GM23338 (cell line): ENCODE measurements at regions not wholly inside any gene's neighbourhood (a gene's known extent, or its start where the extent isn't known, plus 50 kb on each side); places are given as distances from the start of the nearest gene placed in this dataset.

Experiments
- ATAC-seq: fragments of 200-7000 bp; cut with Tn5 transposase; 3 replicates; pipeline ENCODE4 v1.9.1; 2020
- DNase-seq: peaks from one replicate; pipeline ENCODE4 v3.0.0-alpha.2; 2015; ENCODE audit warnings: low spot score
- H2AFZ ChIP-seq: fragments of 200-600 bp; sonication (generic); 2 replicates; pipeline ENCODE4 v1.8.0; 2016; ENCODE audit warnings: antibody characterized with exemption, mild to moderate bottlenecking, moderate library complexity
- H3F3A ChIP-seq: fragments of 200-600 bp; sonication (generic); replicated peaks from 2 replicates; pipeline ENCODE4 v1.8.0; 2017; ENCODE audit warnings: antibody characterized with exemption, mixed run types, low read depth
- H3K27ac ChIP-seq: fragments of 200-600 bp; sonication (generic); 2 replicates; pipeline ENCODE4 v1.6.1; 2016; ENCODE audit warnings: low read depth
- H3K27me3 ChIP-seq: fragments of 200-600 bp; sonication (generic); 2 replicates; pipeline ENCODE4 v1.8.0; 2016; ENCODE audit warnings: mild to moderate bottlenecking, mixed run types, moderate library complexity; ENCODE audit not compliant: insufficient read depth
- H3K36me3 ChIP-seq: fragments of 200-600 bp; sonication (generic); 2 replicates; pipeline ENCODE4 v1.8.0; 2016; ENCODE audit warnings: mild to moderate bottlenecking; ENCODE audit not compliant: insufficient read depth
- H3K4me1 ChIP-seq: fragments of 200-600 bp; sonication (generic); 2 replicates; pipeline ENCODE4 v1.8.0; 2016; ENCODE audit warnings: mild to moderate bottlenecking, moderate library complexity; ENCODE audit not compliant: insufficient read depth
- H3K4me2 ChIP-seq: fragments of 200-600 bp; sonication (generic); 2 replicates; pipeline ENCODE4 v1.7.1; 2017; ENCODE audit warnings: mixed run types
- H3K4me3 ChIP-seq: fragments of 200-600 bp; sonication (generic); 2 replicates; pipeline ENCODE4 v1.6.1; 2016; ENCODE audit warnings: mixed run types
- H3K79me2 ChIP-seq: fragments of 200-600 bp; sonication (generic); replicated peaks from 2 replicates; pipeline ENCODE4 v1.8.0; 2017; ENCODE audit warnings: mild to moderate bottlenecking; ENCODE audit not compliant: insufficient read depth
- H3K9me2 ChIP-seq: fragments of 200-600 bp; sonication (generic); 2 replicates; pipeline ENCODE4 v1.8.0; 2017; ENCODE audit not compliant: insufficient read depth
- H4K20me1 ChIP-seq: fragments of 200-600 bp; sonication (generic); replicated peaks from 2 replicates; pipeline ENCODE4 v1.8.0; 2017; ENCODE audit warnings: mild to moderate bottlenecking; ENCODE audit not compliant: insufficient read depth
- H3K27ac Mint-ChIP-seq: 2 replicates; pipeline ENCODE4 v1.8.0; 2020; ENCODE audit warnings: inconsistent platforms, mild to moderate bottlenecking, moderate library complexity, mixed read lengths
- H3K27me3 Mint-ChIP-seq: 3 replicates; pipeline ENCODE4 v1.8.0; 2022; ENCODE audit warnings: low read depth, mild to moderate bottlenecking, moderate library complexity, mixed read lengths, inconsistent platforms; ENCODE audit not compliant: insufficient read depth, poor library complexity
- H3K36me3 Mint-ChIP-seq: 3 replicates; pipeline ENCODE4 v1.8.0; 2021; ENCODE audit warnings: low read depth, mild to moderate bottlenecking, inconsistent platforms, moderate library complexity, mixed read lengths
- H3K4me1 Mint-ChIP-seq: 3 replicates; pipeline ENCODE4 v1.8.0; 2020; ENCODE audit warnings: mild to moderate bottlenecking, inconsistent platforms, mixed read lengths
- H3K4me3 Mint-ChIP-seq: 3 replicates; pipeline ENCODE4 v1.8.0; 2021; ENCODE audit warnings: moderate library complexity, mild to moderate bottlenecking, inconsistent platforms, mixed read lengths
- H3K9me3 Mint-ChIP-seq: 3 replicates; pipeline ENCODE4 v1.8.0; 2020; ENCODE audit warnings: moderate library complexity, mild to moderate bottlenecking, inconsistent platforms, mixed read lengths
- CREB1 ChIP-seq: fragments of 250-450 bp; sonication (Bioruptor Pico); IDR thresholded peaks from 2 replicates; pipeline ENCODE4 v1.5.0; 2020; ENCODE audit warnings: low read depth, mild to moderate bottlenecking, moderate library complexity
- EZH2 ChIP-seq: fragments of 200-600 bp; sonication (generic); IDR thresholded peaks from one replicate; pipeline ENCODE4 v1.8.0; 2017; ENCODE audit warnings: antibody characterized with exemption, mild to moderate bottlenecking, low read depth; ENCODE audit not compliant: unreplicated experiment
- EZH2phosphoT487 ChIP-seq: fragments of 200-600 bp; sonication (generic); IDR thresholded peaks from one replicate; pipeline ENCODE4 v1.8.1; 2018; ENCODE audit warnings: antibody characterized with exemption; ENCODE audit not compliant: unreplicated experiment
- JUNB ChIP-seq: IDR thresholded peaks from one replicate; pipeline ENCODE4 v1.6.1; 2016; ENCODE audit warnings: antibody characterized with exemption; ENCODE audit not compliant: unreplicated experiment
- NANOG ChIP-seq: IDR thresholded peaks from 2 replicates; pipeline ENCODE4 v1.6.1; 2016; ENCODE audit warnings: antibody characterized with exemption, borderline replicate concordance
- POLR2AphosphoS5 ChIP-seq: IDR thresholded peaks from 2 replicates; pipeline ENCODE4 v1.6.1; 2016; ENCODE audit warnings: antibody characterized with exemption, low read depth
- STAT1 ChIP-seq: IDR thresholded peaks from one replicate; pipeline ENCODE4 v1.6.1; 2016; ENCODE audit warnings: antibody characterized with exemption; ENCODE audit not compliant: unreplicated experiment
- ZNF114 ChIP-seq: fragments of 250-450 bp; sonication (Bioruptor Pico); IDR thresholded peaks from 2 replicates; pipeline ENCODE4 v1.5.0; 2020; ENCODE audit warnings: mild to moderate bottlenecking, moderate library complexity
- ZNF331 ChIP-seq: fragments of 250-450 bp; sonication (Bioruptor Pico); IDR thresholded peaks from 2 replicates; pipeline ENCODE4 v1.5.0; 2020; ENCODE audit warnings: low read depth, mild to moderate bottlenecking, moderate library complexity
- TF ChIP-seq, protein P1 (sequence below): fragments of 250-450 bp; sonication (Bioruptor Pico); IDR thresholded peaks from 2 replicates; pipeline ENCODE4 v1.5.0; 2020; ENCODE audit warnings: mild to moderate bottlenecking, moderate library complexity
- TF ChIP-seq, protein P2 (sequence below): IDR thresholded peaks from 2 replicates; pipeline ENCODE4 v1.6.1; 2016; ENCODE audit warnings: antibody characterized with exemption
- TF ChIP-seq, protein P3 (sequence below), 2 experiments: fragments of 200-600 bp in 1 of 2; sonication (generic) in 1 of 2; conservative IDR thresholded peaks; 2 replicates each; pipeline versions ENCODE4 v1.5.1 to v1.6.1; 2016 to 2017; ENCODE audit warnings: antibody characterized with exemption in 2 of 2, low read depth in 2 of 2, mild to moderate bottlenecking in 2 of 2, moderate library complexity in 1 of 2
- TF ChIP-seq, protein P4 (sequence below): IDR thresholded peaks from one replicate; pipeline ENCODE4 v1.6.1; 2018; ENCODE audit warnings: antibody characterized with exemption; ENCODE audit not compliant: unreplicated experiment

DNA sequence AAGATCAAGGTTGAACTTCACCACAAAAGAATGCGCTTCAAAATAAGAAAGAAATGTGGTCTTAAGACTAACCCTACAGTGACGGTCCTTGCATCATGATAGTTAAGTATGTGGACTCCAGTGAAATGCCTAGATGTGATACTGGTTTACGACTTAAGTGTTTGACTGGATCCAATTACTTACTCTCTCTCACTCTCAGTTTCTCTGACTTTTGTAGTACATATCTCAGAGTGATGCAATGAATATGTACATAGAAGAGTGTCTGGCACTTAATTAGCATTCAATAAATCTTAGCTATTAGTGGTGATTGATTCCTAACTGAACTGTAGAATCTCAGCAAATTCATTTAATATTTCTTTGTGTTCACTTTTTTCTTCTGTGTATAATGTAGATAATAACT lies 411.7 kb upstream of the ITGA1 start:
- H3K27me3 Mint-ChIP-seq = no peaks in the 10 kb centered on the region
- no peaks in the 10 kb centered on the region; the same call in 1 of the 2 replicates for H3K9me2 ChIP-seq
- H3K4me2 ChIP-seq = no peak overlapping the region
- no peak overlapping the region for H2AFZ ChIP-seq
- H4K20me1 ChIP-seq = no peaks in the 10 kb centered on the region
- DNase-seq = no peak
- H3K27ac Mint-ChIP-seq = no peak overlapping the region
- H3K9me3 Mint-ChIP-seq = no peaks in the 10 kb centered on the region
- TF ChIP-seq, protein P1, sequence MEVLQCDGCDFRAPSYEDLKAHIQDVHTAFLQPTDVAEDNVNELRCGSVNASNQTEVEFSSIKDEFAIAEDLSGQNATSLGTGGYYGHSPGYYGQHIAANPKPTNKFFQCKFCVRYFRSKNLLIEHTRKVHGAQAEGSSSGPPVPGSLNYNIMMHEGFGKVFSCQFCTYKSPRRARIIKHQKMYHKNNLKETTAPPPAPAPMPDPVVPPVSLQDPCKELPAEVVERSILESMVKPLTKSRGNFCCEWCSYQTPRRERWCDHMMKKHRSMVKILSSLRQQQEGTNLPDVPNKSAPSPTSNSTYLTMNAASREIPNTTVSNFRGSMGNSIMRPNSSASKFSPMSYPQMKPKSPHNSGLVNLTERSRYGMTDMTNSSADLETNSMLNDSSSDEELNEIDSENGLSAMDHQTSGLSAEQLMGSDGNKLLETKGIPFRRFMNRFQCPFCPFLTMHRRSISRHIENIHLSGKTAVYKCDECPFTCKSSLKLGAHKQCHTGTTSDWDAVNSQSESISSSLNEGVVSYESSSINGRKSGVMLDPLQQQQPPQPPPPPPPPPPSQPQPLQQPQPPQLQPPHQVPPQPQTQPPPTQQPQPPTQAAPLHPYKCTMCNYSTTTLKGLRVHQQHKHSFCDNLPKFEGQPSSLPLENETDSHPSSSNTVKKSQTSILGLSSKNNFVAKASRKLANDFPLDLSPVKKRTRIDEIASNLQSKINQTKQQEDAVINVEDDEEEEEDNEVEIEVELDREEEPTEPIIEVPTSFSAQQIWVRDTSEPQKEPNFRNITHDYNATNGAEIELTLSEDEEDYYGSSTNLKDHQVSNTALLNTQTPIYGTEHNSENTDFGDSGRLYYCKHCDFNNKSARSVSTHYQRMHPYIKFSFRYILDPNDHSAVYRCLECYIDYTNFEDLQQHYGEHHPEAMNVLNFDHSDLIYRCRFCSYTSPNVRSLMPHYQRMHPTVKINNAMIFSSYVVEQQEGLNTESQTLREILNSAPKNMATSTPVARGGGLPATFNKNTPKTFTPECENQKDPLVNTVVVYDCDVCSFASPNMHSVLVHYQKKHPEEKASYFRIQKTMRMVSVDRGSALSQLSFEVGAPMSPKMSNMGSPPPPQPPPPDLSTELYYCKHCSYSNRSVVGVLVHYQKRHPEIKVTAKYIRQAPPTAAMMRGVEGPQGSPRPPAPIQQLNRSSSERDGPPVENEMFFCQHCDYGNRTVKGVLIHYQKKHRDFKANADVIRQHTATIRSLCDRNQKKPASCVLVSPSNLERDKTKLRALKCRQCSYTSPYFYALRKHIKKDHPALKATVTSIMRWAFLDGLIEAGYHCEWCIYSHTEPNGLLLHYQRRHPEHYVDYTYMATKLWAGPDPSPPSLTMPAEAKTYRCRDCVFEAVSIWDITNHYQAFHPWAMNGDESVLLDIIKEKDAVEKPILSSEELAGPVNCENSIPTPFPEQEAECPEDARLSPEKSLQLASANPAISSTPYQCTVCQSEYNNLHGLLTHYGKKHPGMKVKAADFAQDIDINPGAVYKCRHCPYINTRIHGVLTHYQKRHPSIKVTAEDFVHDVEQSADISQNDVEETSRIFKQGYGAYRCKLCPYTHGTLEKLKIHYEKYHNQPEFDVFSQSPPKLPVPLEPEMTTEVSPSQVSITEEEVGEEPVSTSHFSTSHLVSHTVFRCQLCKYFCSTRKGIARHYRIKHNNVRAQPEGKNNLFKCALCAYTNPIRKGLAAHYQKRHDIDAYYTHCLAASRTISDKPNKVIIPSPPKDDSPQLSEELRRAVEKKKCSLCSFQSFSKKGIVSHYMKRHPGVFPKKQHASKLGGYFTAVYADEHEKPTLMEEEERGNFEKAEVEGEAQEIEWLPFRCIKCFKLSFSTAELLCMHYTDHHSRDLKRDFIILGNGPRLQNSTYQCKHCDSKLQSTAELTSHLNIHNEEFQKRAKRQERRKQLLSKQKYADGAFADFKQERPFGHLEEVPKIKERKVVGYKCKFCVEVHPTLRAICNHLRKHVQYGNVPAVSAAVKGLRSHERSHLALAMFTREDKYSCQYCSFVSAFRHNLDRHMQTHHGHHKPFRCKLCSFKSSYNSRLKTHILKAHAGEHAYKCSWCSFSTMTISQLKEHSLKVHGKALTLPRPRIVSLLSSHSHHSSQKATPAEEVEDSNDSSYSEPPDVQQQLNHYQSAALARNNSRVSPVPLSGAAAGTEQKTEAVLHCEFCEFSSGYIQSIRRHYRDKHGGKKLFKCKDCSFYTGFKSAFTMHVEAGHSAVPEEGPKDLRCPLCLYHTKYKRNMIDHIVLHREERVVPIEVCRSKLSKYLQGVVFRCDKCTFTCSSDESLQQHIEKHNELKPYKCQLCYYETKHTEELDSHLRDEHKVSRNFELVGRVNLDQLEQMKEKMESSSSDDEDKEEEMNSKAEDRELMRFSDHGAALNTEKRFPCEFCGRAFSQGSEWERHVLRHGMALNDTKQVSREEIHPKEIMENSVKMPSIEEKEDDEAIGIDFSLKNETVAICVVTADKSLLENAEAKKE (CRISPR knock-in tag) = no peak
- no peak for TF ChIP-seq ZNF331
- no peak for TF ChIP-seq CREB1 (CRISPR knock-in tag)
- no peak for TF ChIP-seq NANOG
- TF ChIP-seq, protein P2, sequence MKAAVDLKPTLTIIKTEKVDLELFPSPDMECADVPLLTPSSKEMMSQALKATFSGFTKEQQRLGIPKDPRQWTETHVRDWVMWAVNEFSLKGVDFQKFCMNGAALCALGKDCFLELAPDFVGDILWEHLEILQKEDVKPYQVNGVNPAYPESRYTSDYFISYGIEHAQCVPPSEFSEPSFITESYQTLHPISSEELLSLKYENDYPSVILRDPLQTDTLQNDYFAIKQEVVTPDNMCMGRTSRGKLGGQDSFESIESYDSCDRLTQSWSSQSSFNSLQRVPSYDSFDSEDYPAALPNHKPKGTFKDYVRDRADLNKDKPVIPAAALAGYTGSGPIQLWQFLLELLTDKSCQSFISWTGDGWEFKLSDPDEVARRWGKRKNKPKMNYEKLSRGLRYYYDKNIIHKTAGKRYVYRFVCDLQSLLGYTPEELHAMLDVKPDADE = no peak
- no peak for TF ChIP-seq STAT1
- TF ChIP-seq, protein P3, sequence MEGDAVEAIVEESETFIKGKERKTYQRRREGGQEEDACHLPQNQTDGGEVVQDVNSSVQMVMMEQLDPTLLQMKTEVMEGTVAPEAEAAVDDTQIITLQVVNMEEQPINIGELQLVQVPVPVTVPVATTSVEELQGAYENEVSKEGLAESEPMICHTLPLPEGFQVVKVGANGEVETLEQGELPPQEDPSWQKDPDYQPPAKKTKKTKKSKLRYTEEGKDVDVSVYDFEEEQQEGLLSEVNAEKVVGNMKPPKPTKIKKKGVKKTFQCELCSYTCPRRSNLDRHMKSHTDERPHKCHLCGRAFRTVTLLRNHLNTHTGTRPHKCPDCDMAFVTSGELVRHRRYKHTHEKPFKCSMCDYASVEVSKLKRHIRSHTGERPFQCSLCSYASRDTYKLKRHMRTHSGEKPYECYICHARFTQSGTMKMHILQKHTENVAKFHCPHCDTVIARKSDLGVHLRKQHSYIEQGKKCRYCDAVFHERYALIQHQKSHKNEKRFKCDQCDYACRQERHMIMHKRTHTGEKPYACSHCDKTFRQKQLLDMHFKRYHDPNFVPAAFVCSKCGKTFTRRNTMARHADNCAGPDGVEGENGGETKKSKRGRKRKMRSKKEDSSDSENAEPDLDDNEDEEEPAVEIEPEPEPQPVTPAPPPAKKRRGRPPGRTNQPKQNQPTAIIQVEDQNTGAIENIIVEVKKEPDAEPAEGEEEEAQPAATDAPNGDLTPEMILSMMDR (conservative IDR thresholded peaks at IDR 0.05; ENCODE audit: low read depth in 2 of 2) = no peak
- TF ChIP-seq POLR2AphosphoS5 = no peak
- no peak for TF ChIP-seq EZH2phosphoT487
- TF ChIP-seq, protein P4, sequence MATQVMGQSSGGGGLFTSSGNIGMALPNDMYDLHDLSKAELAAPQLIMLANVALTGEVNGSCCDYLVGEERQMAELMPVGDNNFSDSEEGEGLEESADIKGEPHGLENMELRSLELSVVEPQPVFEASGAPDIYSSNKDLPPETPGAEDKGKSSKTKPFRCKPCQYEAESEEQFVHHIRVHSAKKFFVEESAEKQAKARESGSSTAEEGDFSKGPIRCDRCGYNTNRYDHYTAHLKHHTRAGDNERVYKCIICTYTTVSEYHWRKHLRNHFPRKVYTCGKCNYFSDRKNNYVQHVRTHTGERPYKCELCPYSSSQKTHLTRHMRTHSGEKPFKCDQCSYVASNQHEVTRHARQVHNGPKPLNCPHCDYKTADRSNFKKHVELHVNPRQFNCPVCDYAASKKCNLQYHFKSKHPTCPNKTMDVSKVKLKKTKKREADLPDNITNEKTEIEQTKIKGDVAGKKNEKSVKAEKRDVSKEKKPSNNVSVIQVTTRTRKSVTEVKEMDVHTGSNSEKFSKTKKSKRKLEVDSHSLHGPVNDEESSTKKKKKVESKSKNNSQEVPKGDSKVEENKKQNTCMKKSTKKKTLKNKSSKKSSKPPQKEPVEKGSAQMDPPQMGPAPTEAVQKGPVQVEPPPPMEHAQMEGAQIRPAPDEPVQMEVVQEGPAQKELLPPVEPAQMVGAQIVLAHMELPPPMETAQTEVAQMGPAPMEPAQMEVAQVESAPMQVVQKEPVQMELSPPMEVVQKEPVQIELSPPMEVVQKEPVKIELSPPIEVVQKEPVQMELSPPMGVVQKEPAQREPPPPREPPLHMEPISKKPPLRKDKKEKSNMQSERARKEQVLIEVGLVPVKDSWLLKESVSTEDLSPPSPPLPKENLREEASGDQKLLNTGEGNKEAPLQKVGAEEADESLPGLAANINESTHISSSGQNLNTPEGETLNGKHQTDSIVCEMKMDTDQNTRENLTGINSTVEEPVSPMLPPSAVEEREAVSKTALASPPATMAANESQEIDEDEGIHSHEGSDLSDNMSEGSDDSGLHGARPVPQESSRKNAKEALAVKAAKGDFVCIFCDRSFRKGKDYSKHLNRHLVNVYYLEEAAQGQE = no peak
- TF ChIP-seq JUNB = no peak
- no peak for TF ChIP-seq ZNF114
- no peak for TF ChIP-seq EZH2
- no peaks in the 10 kb centered on the region for H3K4me1 ChIP-seq
- H3K4me1 Mint-ChIP-seq = no peaks in the 10 kb centered on the region
- H3K4me3 Mint-ChIP-seq = no peak overlapping the region
- H3K4me3 ChIP-seq = no peak overlapping the region
- H3K27me3 ChIP-seq = no peaks in the 10 kb centered on the region
- no peak for ATAC-seq
- H3K79me2 ChIP-seq = no peaks in the 10 kb centered on the region
- no peaks in the 10 kb centered on the region for H3F3A ChIP-seq
- H3K36me3 Mint-ChIP-seq = no peaks in the 10 kb centered on the region
- no peak overlapping the region for H3K27ac ChIP-seq
- no peaks in the 10 kb centered on the region for H3K36me3 ChIP-seq
